Keratinocyte (primary cell): ENCODE measurements at regions not wholly inside any gene's neighbourhood (a gene's known extent, or its start where the extent isn't known, plus 50 kb on each side); places are given as distances from the start of the nearest gene placed in this dataset.

Experiments
- DNase-seq: peaks from one replicate; pipeline ENCODE4 v3.0.0-alpha.2; 2011; ENCODE audit warnings: low read depth, missing footprints, low spot score
- FAIRE-seq: peaks from 2 replicates; lab custom pipeline; 2011; peaks lifted over from hg19 to GRCh38; lab: Jason Lieb, UNC
- H2AFZ ChIP-seq: 2 replicates; pipeline ENCODE4 v1.6.0; 2012; ENCODE audit warnings: low read length, control low read depth, inconsistent platforms; ENCODE audit not compliant: control insufficient read depth
- H3K27ac ChIP-seq: 2 replicates; pipeline ENCODE4 v1.5.1; 2011; ENCODE audit warnings: low read length; ENCODE audit not compliant: control insufficient read depth, insufficient read depth
- H3K27me3 ChIP-seq: 3 replicates; pipeline ENCODE4 v1.6.0; 2011; ENCODE audit warnings: low read length; ENCODE audit not compliant: control insufficient read depth, insufficient read depth; ENCODE audit errors: extremely low read depth
- H3K36me3 ChIP-seq, 2 experiments: 2 replicates in 1 of 2; 3 replicates in 1 of 2; pipeline ENCODE4 v1.5.1; 2011; ENCODE audit warnings: low read length in 2 of 2, mild to moderate bottlenecking in 1 of 2; ENCODE audit not compliant: control insufficient read depth in 2 of 2, insufficient read depth in 2 of 2; ENCODE audit errors: extremely low read depth in 1 of 2
- H3K4me1 ChIP-seq: 3 replicates; pipeline ENCODE4 v1.5.1; 2011; ENCODE audit warnings: low read length; ENCODE audit not compliant: control insufficient read depth, insufficient read depth; ENCODE audit errors: extremely low read depth
- H3K4me2 ChIP-seq: 3 replicates; pipeline ENCODE4 v1.6.0; 2011; ENCODE audit warnings: low read depth, low read length; ENCODE audit not compliant: control insufficient read depth, insufficient read depth; ENCODE audit errors: extremely low read depth
- H3K4me3 ChIP-seq, 3 experiments: fragments of 200-600 bp in 1 of 3; sonication (generic) in 1 of 3; 2 replicates in 2 of 3; 3 replicates in 1 of 3; pipeline ENCODE4 v1.5.1; 2011 to 2016; ENCODE audit warnings: low read length in 3 of 3, mild to moderate bottlenecking in 3 of 3, control low read depth in 2 of 3, inconsistent platforms in 1 of 3, low read depth in 1 of 3, mixed read lengths in 1 of 3, mixed run types in 1 of 3, moderate library complexity in 1 of 3; ENCODE audit not compliant: control insufficient read depth in 2 of 3, insufficient read depth in 2 of 3; ENCODE audit errors: extremely low read depth in 1 of 3
- H3K79me2 ChIP-seq: 2 replicates; pipeline ENCODE4 v1.6.0; 2012; ENCODE audit warnings: low read length; ENCODE audit not compliant: control insufficient read depth, insufficient read depth
- H3K9ac ChIP-seq: 3 replicates; pipeline ENCODE4 v1.6.0; 2011; ENCODE audit warnings: low read length; ENCODE audit not compliant: control insufficient read depth, insufficient read depth; ENCODE audit errors: extremely low read depth
- H3K9me1 ChIP-seq: 3 replicates; pipeline ENCODE4 v1.6.0; 2011; ENCODE audit warnings: low read length; ENCODE audit not compliant: control insufficient read depth, insufficient read depth; ENCODE audit errors: extremely low read depth
- H3K9me3 ChIP-seq: 2 replicates; pipeline ENCODE4 v1.5.1; 2012; ENCODE audit warnings: low read depth, low read length; ENCODE audit not compliant: control insufficient read depth
- H4K20me1 ChIP-seq: 3 replicates; pipeline ENCODE4 v1.6.0; 2011; ENCODE audit warnings: low read length; ENCODE audit not compliant: control insufficient read depth, insufficient read depth; ENCODE audit errors: extremely low read depth
- EZH2 ChIP-seq: IDR thresholded peaks from one replicate; pipeline ENCODE4 v1.6.1; 2012; ENCODE audit warnings: inconsistent platforms, mild to moderate bottlenecking, low read length, moderate library complexity
- dilution Hi-C: fragments of 300-500 bp; cut with MboI; formaldehyde crosslinking; loops from one replicate; pipeline ENCODE4 v1.7.0; 2020; ENCODE audit warnings: low sequenced_read_pairs; ENCODE audit not compliant: extremely low pct_ligation_motif_present
- TF ChIP-seq, protein P1 (sequence below), 3 experiments: IDR thresholded peaks in 1 of 3; conservative IDR thresholded peaks in 1 of 3; optimal IDR thresholded peaks in 1 of 3; 2 replicates in 2 of 3; 3 replicates in 1 of 3; pipeline versions ENCODE3 to v1.5.1; 2011; ENCODE audit warnings: low read length in 3 of 3, mild to moderate bottlenecking in 3 of 3, moderate library complexity in 2 of 3, control low read depth in 1 of 3, inconsistent platforms in 1 of 3; ENCODE audit not compliant: insufficient read depth in 2 of 3; ENCODE audit errors: extremely low read depth in 1 of 3

DNA sequence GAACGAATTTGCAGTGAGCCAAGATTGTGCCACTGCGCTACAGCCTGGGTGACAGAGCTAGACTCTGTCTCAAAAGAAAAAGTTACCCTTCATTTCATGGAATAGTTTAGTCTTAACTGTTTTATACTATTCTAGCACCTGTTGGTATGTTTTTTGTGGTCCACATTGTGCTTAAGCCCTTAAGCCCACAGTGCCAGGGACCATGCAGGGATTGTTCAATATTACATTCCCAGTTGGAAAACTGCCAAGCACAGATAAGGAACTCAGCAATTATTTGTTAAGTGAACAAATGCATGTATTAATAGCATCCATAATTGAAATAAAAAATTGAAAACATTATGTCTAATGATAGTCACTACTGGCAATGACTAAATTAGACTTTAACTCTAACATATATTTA, 193.5 kb downstream of the PCDH17 start:
- Histone ChIP-seq H3K9ac (no peak overlapping the region), H3K27ac (no peak overlapping the region), H3K9me1 (no peaks in the 10 kb centered on the region), H3K4me3 (no peak overlapping the region), H2AFZ (no peak overlapping the region), H3K4me1 (no peaks in the 10 kb centered on the region), H3K4me2 (no peak overlapping the region), H3K27me3 (no peaks in the 10 kb centered on the region), H3K9me3 (peaks cover 4% of the 10 kb centered on the region), H4K20me1 (no peaks in the 10 kb centered on the region), H3K36me3 (no peaks in the 10 kb centered on the region), H3K79me2 (no peaks in the 10 kb centered on the region)
- FAIRE-seq: no peak
- DNase-seq: no peak
- TF ChIP-seq, protein P1, sequence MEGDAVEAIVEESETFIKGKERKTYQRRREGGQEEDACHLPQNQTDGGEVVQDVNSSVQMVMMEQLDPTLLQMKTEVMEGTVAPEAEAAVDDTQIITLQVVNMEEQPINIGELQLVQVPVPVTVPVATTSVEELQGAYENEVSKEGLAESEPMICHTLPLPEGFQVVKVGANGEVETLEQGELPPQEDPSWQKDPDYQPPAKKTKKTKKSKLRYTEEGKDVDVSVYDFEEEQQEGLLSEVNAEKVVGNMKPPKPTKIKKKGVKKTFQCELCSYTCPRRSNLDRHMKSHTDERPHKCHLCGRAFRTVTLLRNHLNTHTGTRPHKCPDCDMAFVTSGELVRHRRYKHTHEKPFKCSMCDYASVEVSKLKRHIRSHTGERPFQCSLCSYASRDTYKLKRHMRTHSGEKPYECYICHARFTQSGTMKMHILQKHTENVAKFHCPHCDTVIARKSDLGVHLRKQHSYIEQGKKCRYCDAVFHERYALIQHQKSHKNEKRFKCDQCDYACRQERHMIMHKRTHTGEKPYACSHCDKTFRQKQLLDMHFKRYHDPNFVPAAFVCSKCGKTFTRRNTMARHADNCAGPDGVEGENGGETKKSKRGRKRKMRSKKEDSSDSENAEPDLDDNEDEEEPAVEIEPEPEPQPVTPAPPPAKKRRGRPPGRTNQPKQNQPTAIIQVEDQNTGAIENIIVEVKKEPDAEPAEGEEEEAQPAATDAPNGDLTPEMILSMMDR (optimal IDR thresholded peaks at IDR 0.05 in 1 of 3, IDR thresholded peaks at IDR 0.05 in 1 of 3, conservative IDR thresholded peaks at IDR 0.05 in 1 of 3; ENCODE audit: extremely low read depth in 1 of 3, insufficient read depth in 2 of 3, low read length in 3 of 3): no peak
- TF ChIP-seq EZH2: no peak
- dilution Hi-C loops: no loop called here

DNA sequence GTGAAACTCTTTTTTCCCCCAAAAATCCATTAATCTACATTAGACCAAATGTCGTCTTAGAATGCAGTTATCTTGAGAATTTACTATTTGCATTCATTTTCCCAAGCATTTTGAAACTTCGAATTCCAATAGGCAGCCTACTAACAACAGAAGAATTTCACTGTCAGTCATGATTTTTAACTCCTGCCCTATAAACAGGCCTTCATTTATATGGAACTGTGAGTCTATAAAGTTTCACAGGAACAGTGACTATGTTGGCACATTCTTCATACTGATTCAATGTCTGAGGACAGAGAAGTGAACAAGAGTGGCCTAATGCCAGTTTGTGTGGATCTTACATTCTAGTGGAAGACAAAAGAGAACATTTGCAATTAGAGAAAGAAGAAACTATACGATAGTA, 198.0 kb downstream of the PCDH17 start:
- Histone ChIP-seq H3K4me3 (no peak overlapping the region), H3K4me1 (no peaks in the 10 kb centered on the region), H4K20me1 (no peaks in the 10 kb centered on the region), H3K9ac (no peak overlapping the region), H3K9me3 (peaks cover 3% of the 10 kb centered on the region), H3K36me3 (no peaks in the 10 kb centered on the region), H3K4me2 (no peak overlapping the region), H3K27ac (no peak overlapping the region), H2AFZ (no peak overlapping the region), H3K79me2 (no peaks in the 10 kb centered on the region), H3K9me1 (no peaks in the 10 kb centered on the region), H3K27me3 (no peaks in the 10 kb centered on the region)
- dilution Hi-C loops: no loop called here
- FAIRE-seq (no peak), DNase-seq (no peak)
- TF ChIP-seq, protein P1 (optimal IDR thresholded peaks at IDR 0.05 in 1 of 3, IDR thresholded peaks at IDR 0.05 in 1 of 3, conservative IDR thresholded peaks at IDR 0.05 in 1 of 3; ENCODE audit: extremely low read depth in 1 of 3, insufficient read depth in 2 of 3, low read length in 3 of 3): no peak
- no peak for TF ChIP-seq EZH2
